GM12865 (cell line): ENCODE measurements at regions not wholly inside any gene's neighbourhood (a gene's known extent, or its start where the extent isn't known, plus 50 kb on each side); places are given as distances from the start of the nearest gene placed in this dataset.

Source experiments
- DNase-seq: peaks from one replicate; pipeline ENCODE4 v3.0.0; 2010; ENCODE audit warnings: low read depth
- H3K4me3 ChIP-seq: 2 replicates; pipeline ENCODE4 v1.5.1; 2011; ENCODE audit warnings: mild to moderate bottlenecking, low read depth, low read length, control low read depth
- CTCF ChIP-seq: IDR thresholded peaks from 2 replicates; pipeline ENCODE4 v1.5.1; 2011; ENCODE audit warnings: low read length, control low read depth, low read depth, inconsistent platforms; ENCODE audit not compliant: insufficient read depth; ENCODE audit errors: missing control alignments

DNA sequence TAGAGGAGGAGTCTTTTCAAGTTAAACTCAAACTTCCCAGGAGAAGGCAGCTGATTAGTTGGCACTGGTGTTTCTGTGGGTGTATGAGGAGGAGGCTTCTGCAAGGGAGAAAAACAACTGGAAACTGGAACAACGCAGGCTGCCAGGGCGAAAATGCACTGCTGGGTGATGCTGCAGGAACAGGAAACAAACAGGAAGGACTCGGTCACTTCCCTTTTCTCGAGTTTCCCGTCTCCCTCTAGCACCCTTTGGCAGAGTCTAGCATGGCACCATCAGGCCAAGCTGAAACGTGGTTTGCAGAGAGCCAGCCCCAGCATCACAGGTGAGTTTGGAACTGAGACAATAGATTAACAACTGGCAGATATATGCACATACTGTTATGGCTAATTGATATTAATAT lies 77.5 kb upstream of the CAST start:
- TF ChIP-seq CTCF = no peak
- DNase-seq = no peak
- no peak overlapping the region for H3K4me3 ChIP-seq

DNA sequence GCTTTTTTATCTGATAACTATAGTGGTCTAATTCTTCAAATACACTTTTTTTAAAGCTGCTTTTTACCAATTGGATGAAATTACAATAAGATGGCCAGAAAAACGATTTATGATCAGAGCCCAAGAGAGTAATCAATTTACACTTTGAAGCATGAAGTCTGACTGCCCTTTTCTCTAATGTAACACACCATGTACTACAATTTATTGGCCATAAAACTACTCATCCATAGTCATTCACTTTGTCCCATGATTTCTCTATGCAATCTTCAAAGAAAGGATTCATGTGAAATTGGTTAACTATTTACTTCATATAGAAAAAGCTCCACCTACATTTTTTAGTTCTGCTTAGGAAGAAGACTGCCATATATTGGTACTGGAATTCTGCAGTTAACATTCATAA lies 73.6 kb upstream of the CAST start:
- DNase-seq = no peak
- no peak for TF ChIP-seq CTCF
- no peak overlapping the region for H3K4me3 ChIP-seq

- no peak for TF ChIP-seq CTCF
Observed at GRCh38 chr5:96590796-96591195, 71.4 kb upstream of the CAST start.

DNA sequence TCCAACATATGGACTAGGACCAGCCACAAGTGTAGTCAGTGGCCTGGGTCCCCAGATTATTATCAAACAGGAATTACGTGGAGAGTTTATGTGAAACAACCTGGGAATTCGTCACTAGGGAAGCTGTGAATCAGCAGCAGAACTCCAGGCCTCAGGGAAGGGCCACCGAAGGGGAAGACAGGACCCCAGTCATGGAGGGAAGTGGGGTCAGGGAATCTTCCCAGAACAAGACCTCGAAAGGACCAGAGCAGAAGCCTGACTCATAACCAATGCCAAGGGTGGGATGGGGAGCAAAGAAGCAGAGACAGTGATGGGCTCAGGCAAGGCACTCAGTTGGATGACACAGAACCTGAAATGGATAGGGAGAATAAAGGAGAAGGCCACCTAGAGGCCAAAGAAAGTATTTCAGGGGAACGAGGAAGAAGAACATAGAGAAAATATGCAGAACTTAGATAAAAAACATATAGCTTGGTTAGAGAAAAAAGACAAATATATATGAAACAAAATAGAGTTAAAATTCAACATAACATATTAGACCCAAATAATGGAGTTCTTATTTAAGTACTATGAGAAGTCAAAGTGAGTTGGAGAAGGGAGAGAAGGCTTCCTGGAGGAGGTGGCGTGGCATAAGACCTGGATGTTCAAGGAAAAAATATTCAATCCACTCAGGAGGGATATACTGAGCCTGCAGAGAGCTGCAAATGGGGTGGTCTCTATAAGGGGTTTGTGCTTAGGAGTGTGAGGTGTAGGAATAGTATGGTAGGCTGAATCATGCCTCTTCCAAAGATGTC lies 66.7 kb upstream of the CAST start:
- H3K4me3 ChIP-seq = no peak overlapping the region
- peak; percentile 62 for TF ChIP-seq CTCF
- peak; percentile 48 for DNase-seq

More at GRCh38 chr5:96590796-96591195, 71.4 kb upstream of the CAST start:
- DNase-seq = no peak
- no peak overlapping the region for H3K4me3 ChIP-seq

GRCh38 chr5:96597438-96598020 lies 64.6 kb upstream of the CAST start:
- no peak overlapping the region for H3K4me3 ChIP-seq
- no peak for DNase-seq
- TF ChIP-seq CTCF = no peak

DNA sequence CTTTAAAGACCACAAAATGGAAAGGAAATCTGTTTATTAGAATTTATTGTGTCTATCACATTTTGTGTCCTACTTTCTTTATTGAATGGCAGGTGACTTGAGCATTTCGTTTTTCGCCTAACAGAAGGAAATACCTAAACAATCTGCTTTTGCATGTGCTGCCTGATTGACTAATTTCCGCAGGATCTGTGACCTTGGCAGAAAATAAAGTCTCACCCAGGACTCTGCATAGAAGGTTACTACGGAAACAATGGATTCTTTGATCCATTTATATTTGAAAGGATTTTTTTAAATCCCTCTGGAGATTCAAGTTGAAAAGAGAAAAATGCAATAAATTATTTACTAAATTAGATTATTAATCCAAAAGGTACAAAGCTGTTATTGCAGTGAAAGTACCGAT lies 61.0 kb upstream of the CAST start:
- TF ChIP-seq CTCF = no peak
- DNase-seq = no peak
- no peak overlapping the region for H3K4me3 ChIP-seq

DNA sequence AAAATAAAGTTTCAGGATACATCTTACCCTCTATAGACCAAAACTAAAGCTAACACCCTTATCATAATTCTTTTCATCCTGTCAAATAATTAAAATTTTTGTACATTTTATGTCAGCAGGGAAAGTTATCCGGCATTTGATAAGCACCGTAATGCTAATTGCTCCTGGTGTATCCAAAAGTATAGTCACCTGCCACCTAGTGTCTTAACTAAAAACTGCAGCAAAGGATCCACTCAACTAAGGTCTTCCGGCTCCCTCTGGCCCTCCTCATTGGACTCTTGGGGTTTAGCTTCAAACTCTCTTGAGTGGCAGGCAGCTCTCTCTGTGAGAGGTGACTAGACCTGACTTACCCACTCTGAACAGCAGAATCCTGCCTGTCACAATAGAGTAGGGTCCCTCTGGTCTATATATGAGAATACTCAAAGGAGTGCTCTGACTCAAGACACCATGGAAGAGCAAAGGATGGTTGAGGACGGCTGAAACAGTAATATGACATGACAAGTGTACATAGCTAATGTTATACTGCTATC lies 60.4 kb upstream of the CAST start:
- no peak overlapping the region for H3K4me3 ChIP-seq
- peak; percentile 79 for DNase-seq
- TF ChIP-seq CTCF = peak; percentile 74
